Activated CD4-positive, alpha-beta memory T cell treated with anti-CD3 and anti-CD28 coated beads, Interleukin-2, amount 10 ng/mL, durations not matched to agents 7 days and 5 days (primary cell): ENCODE measurements at regions not wholly inside any gene's neighbourhood (a gene's known extent, or its start where the extent isn't known, plus 50 kb on each side); places are given as distances from the start of the nearest gene placed in this dataset.

Experiments used
- CTCF ChIA-PET: fragments of 350-600 bp; sonication (Branson Sonifier 250); formaldehyde crosslinking; loops from one replicate; lab custom pipeline; 2021; ENCODE audit warnings: antibody characterized with exemption, inconsistent platforms; lab: Charles Lee
- POLR2A ChIA-PET: fragments of 350-600 bp; sonication (Branson Sonifier 250); formaldehyde crosslinking; loops from one replicate; lab custom pipeline; 2021; ENCODE audit warnings: antibody characterized with exemption; lab: Charles Lee
- DNase-seq: peaks from one replicate; pipeline ENCODE4 v3.0.0-alpha.2; 2020
- H3K27ac Mint-ChIP-seq: one replicate; pipeline ENCODE4 v1.8.0; 2021; ENCODE audit warnings: mild to moderate bottlenecking, mixed read lengths
- H3K27me3 Mint-ChIP-seq: one replicate; pipeline ENCODE4 v1.8.0; 2021; ENCODE audit warnings: mixed read lengths
- H3K36me3 Mint-ChIP-seq: one replicate; pipeline ENCODE4 v1.8.0; 2021; ENCODE audit warnings: low read depth, mixed read lengths
- H3K4me1 Mint-ChIP-seq: one replicate; pipeline ENCODE4 v1.8.0; 2021; ENCODE audit warnings: mixed read lengths
- H3K4me3 Mint-ChIP-seq: one replicate; pipeline ENCODE4 v1.8.0; 2021; ENCODE audit warnings: mild to moderate bottlenecking, mixed read lengths
- H3K9me3 Mint-ChIP-seq: one replicate; pipeline ENCODE4 v1.8.0; 2021; ENCODE audit warnings: mixed read lengths

- H3K27me3 Mint-ChIP-seq: no peaks in the 10 kb centered on the region
- no peaks in the 10 kb centered on the region for H3K36me3 Mint-ChIP-seq
- H3K4me1 Mint-ChIP-seq: no peaks in the 10 kb centered on the region
- POLR2A ChIA-PET: no interaction called here
- CTCF ChIA-PET: no interaction called here
- no peak for DNase-seq
- H3K4me3 Mint-ChIP-seq: no peak overlapping the region
- H3K27ac Mint-ChIP-seq: no peak overlapping the region
- H3K9me3 Mint-ChIP-seq: no peaks in the 10 kb centered on the region
Observed at GRCh38 chr2:122112216-122113005, 357.0 kb downstream of the TSN start.

- DNase-seq: no peak
- ChIA-PET POLR2A (no interaction called here), CTCF (no interaction called here)
- Mint-ChIP-seq H3K27me3 (no peaks in the 10 kb centered on the region), H3K4me1 (no peaks in the 10 kb centered on the region), H3K27ac (no peak overlapping the region), H3K9me3 (peaks cover 2% of the 10 kb centered on the region), H3K4me3 (no peak overlapping the region), H3K36me3 (no peaks in the 10 kb centered on the region)
Observed at GRCh38 chr2:122114421-122114820, 359.0 kb downstream of the TSN start.

- no peaks in the 10 kb centered on the region for H3K4me1 Mint-ChIP-seq
- H3K4me3 Mint-ChIP-seq: no peak overlapping the region
- no peaks in the 10 kb centered on the region for H3K27me3 Mint-ChIP-seq
- no peak for DNase-seq
- ChIA-PET CTCF (no interaction called here), POLR2A (no interaction called here)
- no peaks in the 10 kb centered on the region for H3K36me3 Mint-ChIP-seq
- H3K27ac Mint-ChIP-seq: no peak overlapping the region
- H3K9me3 Mint-ChIP-seq: peaks cover 2% of the 10 kb centered on the region
Observed at GRCh38 chr2:122117371-122117770, 361.9 kb downstream of the TSN start.

GRCh38 chr2:122129399-122129798 lies 373.9 kb downstream of the TSN start:
- H3K4me1 Mint-ChIP-seq: no peaks in the 10 kb centered on the region
- H3K36me3 Mint-ChIP-seq: no peaks in the 10 kb centered on the region
- no peak overlapping the region for H3K27ac Mint-ChIP-seq
- POLR2A ChIA-PET: no interaction called here
- DNase-seq: no peak
- H3K27me3 Mint-ChIP-seq: no peaks in the 10 kb centered on the region
- no peak overlapping the region for H3K4me3 Mint-ChIP-seq
- CTCF ChIA-PET: no interaction called here
- peaks cover 7% of the 10 kb centered on the region for H3K9me3 Mint-ChIP-seq

- Mint-ChIP-seq H3K4me1 (peaks cover 2% of the 10 kb centered on the region), H3K9me3 (peaks cover 7% of the 10 kb centered on the region), H3K27ac (no peak overlapping the region), H3K27me3 (peaks cover 5% of the 10 kb centered on the region), H3K36me3 (no peaks in the 10 kb centered on the region), H3K4me3 (no peak overlapping the region)
- ChIA-PET CTCF (no interaction called here), POLR2A (no interaction called here)
- no peak for DNase-seq
Observed at GRCh38 chr2:122132147-122132691, 376.8 kb downstream of the TSN start.

DNA sequence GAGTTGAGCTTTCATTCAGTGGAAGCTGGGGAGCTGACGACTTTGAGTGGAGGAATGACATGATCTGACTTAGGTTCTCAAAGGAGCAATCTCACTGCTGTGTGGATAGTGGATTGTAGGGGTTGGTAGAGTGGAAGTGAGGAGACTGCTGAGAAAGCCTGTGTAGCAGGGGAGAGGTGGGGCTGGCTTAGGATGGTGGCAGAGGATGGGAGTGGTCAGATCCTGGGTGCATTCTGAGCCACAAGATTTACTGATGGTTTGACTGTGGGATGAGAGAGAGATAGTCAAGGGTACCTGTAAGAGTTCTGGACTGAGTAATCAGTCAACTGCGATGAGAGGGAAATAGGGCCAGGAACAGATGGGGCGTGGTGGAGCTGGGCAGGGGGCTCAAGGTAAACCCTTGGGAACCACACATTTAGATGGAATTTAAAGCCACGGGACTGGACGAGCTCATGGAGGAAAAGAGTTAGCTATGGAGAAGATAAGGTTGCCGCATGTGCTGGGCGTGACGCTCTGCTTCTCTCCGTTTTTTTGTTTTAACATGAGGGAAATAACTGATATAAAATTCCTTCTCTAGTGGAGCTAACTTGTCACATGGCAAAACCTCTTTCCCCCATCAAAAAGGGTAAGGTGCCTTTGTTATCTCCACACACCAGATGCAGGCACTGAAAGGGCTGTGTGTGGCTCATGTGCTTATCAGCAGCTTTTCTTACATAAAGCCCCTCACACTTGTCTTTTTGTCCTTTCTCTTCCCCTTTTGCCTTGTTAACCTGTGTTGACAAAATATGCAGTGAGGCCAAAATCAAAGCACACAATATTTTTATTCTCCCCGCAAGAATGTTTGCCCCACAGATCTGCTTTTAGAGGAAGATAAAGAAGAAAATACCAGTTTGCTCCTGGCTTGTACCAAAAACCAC lies 379.8 kb downstream of the TSN start:
- CTCF ChIA-PET: no interaction called here
- DNase-seq: no peak
- H3K27ac Mint-ChIP-seq: no peak overlapping the region
- H3K9me3 Mint-ChIP-seq: peaks cover 5% of the 10 kb centered on the region
- POLR2A ChIA-PET: no interaction called here
- peaks cover 5% of the 10 kb centered on the region for H3K27me3 Mint-ChIP-seq
- peaks cover 2% of the 10 kb centered on the region for H3K4me1 Mint-ChIP-seq
- H3K36me3 Mint-ChIP-seq: no peaks in the 10 kb centered on the region
- no peak overlapping the region for H3K4me3 Mint-ChIP-seq

- no peaks in the 10 kb centered on the region for H3K36me3 Mint-ChIP-seq
- no peaks in the 10 kb centered on the region for H3K9me3 Mint-ChIP-seq
- ChIA-PET CTCF (no interaction called here), POLR2A (no interaction called here)
- H3K27me3 Mint-ChIP-seq: peaks cover 5% of the 10 kb centered on the region
- no peak for DNase-seq
- no peak overlapping the region for H3K4me3 Mint-ChIP-seq
- H3K27ac Mint-ChIP-seq: no peak overlapping the region
- H3K4me1 Mint-ChIP-seq: peaks cover 2% of the 10 kb centered on the region
Observed at GRCh38 chr2:122136056-122136455, 380.6 kb downstream of the TSN start.

- ChIA-PET POLR2A (no interaction called here), CTCF (no interaction called here)
- Mint-ChIP-seq H3K9me3 (no peaks in the 10 kb centered on the region), H3K4me1 (peaks cover 2% of the 10 kb centered on the region), H3K27ac (no peak overlapping the region), H3K27me3 (peaks cover 5% of the 10 kb centered on the region), H3K36me3 (no peaks in the 10 kb centered on the region), H3K4me3 (no peak overlapping the region)
- DNase-seq: no peak
Observed at GRCh38 chr2:122138561-122138960, 383.1 kb downstream of the TSN start.

- Mint-ChIP-seq H3K9me3 (no peaks in the 10 kb centered on the region), H3K4me1 (peaks cover 2% of the 10 kb centered on the region), H3K36me3 (no peaks in the 10 kb centered on the region), H3K4me3 (no peak overlapping the region), H3K27me3 (peaks cover 5% of the 10 kb centered on the region), H3K27ac (no peak overlapping the region)
- ChIA-PET CTCF (no interaction called here), POLR2A (no interaction called here)
- no peak for DNase-seq
Observed at GRCh38 chr2:122139739-122140420, 384.4 kb downstream of the TSN start.

DNA sequence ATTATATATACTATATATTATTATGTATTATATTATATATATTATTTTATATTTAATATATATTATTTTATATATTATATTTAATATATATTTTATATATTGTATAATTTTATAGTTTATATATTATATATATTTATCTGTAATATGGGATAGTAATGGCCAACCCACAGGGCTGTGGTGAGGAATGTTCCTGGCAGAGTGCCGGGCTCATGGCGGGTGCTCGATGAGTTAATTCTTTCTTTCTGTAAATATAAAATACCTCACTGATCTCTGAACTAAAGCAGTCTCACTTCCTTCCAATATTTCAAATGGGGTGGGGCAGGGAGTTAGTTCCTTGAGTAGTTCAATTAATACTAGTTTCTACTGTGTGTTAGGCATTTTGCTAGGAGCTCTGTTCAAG lies 389.4 kb downstream of the TSN start:
- Mint-ChIP-seq H3K9me3 (no peaks in the 10 kb centered on the region), H3K27ac (no peak overlapping the region), H3K36me3 (no peaks in the 10 kb centered on the region), H3K27me3 (peaks cover 2% of the 10 kb centered on the region), H3K4me3 (no peak overlapping the region), H3K4me1 (no peaks in the 10 kb centered on the region)
- no peak for DNase-seq
- POLR2A ChIA-PET: no interaction called here
- CTCF ChIA-PET: no interaction called here

DNA sequence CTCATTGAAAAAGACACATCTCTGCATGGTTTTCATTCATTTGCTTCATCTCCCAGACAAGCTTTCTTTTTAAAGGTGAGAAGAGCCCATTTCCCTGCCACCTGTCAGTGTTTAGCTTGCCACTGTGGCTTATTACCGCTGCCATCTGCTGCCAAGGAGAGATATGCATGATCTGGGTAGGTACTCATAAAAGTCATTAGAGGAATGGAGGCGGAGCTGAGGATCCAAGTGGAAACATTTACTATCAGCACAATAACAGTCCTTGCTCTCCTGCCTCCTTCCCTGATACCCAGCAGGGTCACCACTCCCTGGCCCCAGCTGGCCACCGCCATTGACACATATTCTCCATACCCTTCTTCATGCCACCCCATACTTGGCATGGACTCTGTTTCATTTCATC lies 390.4 kb downstream of the TSN start:
- Mint-ChIP-seq H3K4me1 (no peaks in the 10 kb centered on the region), H3K36me3 (no peaks in the 10 kb centered on the region), H3K27me3 (peaks cover 2% of the 10 kb centered on the region), H3K4me3 (no peak overlapping the region), H3K27ac (no peak overlapping the region), H3K9me3 (no peaks in the 10 kb centered on the region)
- ChIA-PET CTCF (no interaction called here), POLR2A (no interaction called here)
- DNase-seq: no peak

- Mint-ChIP-seq H3K27ac (no peak overlapping the region), H3K4me1 (no peaks in the 10 kb centered on the region), H3K27me3 (peaks cover 2% of the 10 kb centered on the region), H3K4me3 (no peak overlapping the region), H3K9me3 (no peaks in the 10 kb centered on the region), H3K36me3 (no peaks in the 10 kb centered on the region)
- DNase-seq: no peak
- POLR2A ChIA-PET: no interaction called here
- CTCF ChIA-PET: no interaction called here
Observed at GRCh38 chr2:122148128-122148767, 392.8 kb downstream of the TSN start.
